PC-3 (cell line): ENCODE measurements at regions not wholly inside any gene's neighbourhood (a gene's known extent, or its start where the extent isn't known, plus 50 kb on each side); places are given as distances from the start of the nearest gene placed in this dataset.

ENCODE experiments used
- ATAC-seq: fragments of 200-7000 bp; cut with Tn5 transposase; 2 replicates; pipeline ENCODE4 v1.9.1; 2020; ENCODE audit warnings: mild to moderate bottlenecking, moderate library complexity
- BruUV-seq: library from RNA; stranded (reverse); fragments of 400-500 nt; replicated peaks from 2 replicates; lab custom pipeline; 2021; lab: Mats Ljungman, UMichigan
- CTCF ChIA-PET: fragments of 300-600 bp; sonication (Branson Sonifier 250); formaldehyde crosslinking; loops from one replicate; lab custom pipeline; 2022; ENCODE audit warnings: antibody characterized with exemption; lab: Charles Lee
- POLR2A ChIA-PET: fragments of 300-600 bp; sonication (Branson Sonifier 250); formaldehyde crosslinking; loops from one replicate; lab custom pipeline; 2022; ENCODE audit warnings: antibody characterized with exemption; ENCODE audit not compliant: unreplicated experiment; lab: Charles Lee
- DNase-seq: peaks from one replicate; pipeline ENCODE4 v3.0.0-alpha.2; 2015
- H2AFZ ChIP-seq: fragments of 300-600 bp; sonication (generic); 2 replicates; pipeline ENCODE4 v1.6.0; 2016; ENCODE audit warnings: antibody characterized with exemption, low read length
- H3F3A ChIP-seq: fragments of 300-600 bp; sonication (generic); one replicate; pipeline ENCODE4 v1.6.0; 2017; ENCODE audit warnings: antibody characterized with exemption, low read length, control low read depth, mild to moderate bottlenecking; ENCODE audit not compliant: unreplicated experiment
- H3K27ac ChIP-seq: fragments of 300-600 bp; sonication (generic); 2 replicates; pipeline ENCODE4 v1.5.1; 2016; ENCODE audit warnings: mild to moderate bottlenecking, low read length
- H3K27me3 ChIP-seq: fragments of 300-600 bp; sonication (generic); 2 replicates; pipeline ENCODE4 v1.6.1; 2016; ENCODE audit warnings: low read length, mixed read lengths
- H3K36me3 ChIP-seq: fragments of 300-600 bp; sonication (generic); 2 replicates; pipeline ENCODE4 v1.6.1; 2016; ENCODE audit warnings: low read depth, mixed run types, low read length, mixed read lengths
- H3K4me1 ChIP-seq: fragments of 300-600 bp; sonication (generic); 2 replicates; pipeline ENCODE4 v1.5.1; 2016; ENCODE audit warnings: low read length; ENCODE audit not compliant: insufficient read depth
- H3K4me2 ChIP-seq: fragments of 300-600 bp; sonication (generic); 2 replicates; pipeline ENCODE4 v1.6.0; 2016; ENCODE audit warnings: low read length
- H3K4me3 ChIP-seq: fragments of 300-600 bp; sonication (generic); 2 replicates; pipeline ENCODE4 v1.5.1; 2016; ENCODE audit warnings: mild to moderate bottlenecking, low read length, mixed read lengths
- H3K79me2 ChIP-seq: fragments of 300-600 bp; sonication (generic); 2 replicates; pipeline ENCODE4 v1.6.1; 2017; ENCODE audit warnings: low read length, mixed read lengths
- H3K9ac ChIP-seq: fragments of 300-600 bp; sonication (generic); 2 replicates; pipeline ENCODE4 v1.6.0; 2016; ENCODE audit warnings: mild to moderate bottlenecking, low read length
- H3K9me2 ChIP-seq: fragments of 300-600 bp; sonication (generic); replicated peaks from 2 replicates; pipeline ENCODE4 v1.6.1; 2016; ENCODE audit warnings: mixed run types, low read length, mixed read lengths
- H3K9me3 ChIP-seq: fragments of 300-600 bp; sonication (generic); 2 replicates; pipeline ENCODE4 v1.6.1; 2016; ENCODE audit warnings: low read length, mixed read lengths
- H4K20me1 ChIP-seq: fragments of 300-600 bp; sonication (generic); 2 replicates; pipeline ENCODE4 v1.6.1; 2016; ENCODE audit warnings: low read length, mixed read lengths
- EZH2 ChIP-seq: fragments of 300-600 bp; sonication (generic); IDR thresholded peaks from one replicate; pipeline ENCODE4 v1.6.1; 2017; ENCODE audit warnings: antibody characterized with exemption, mild to moderate bottlenecking, low read length; ENCODE audit not compliant: unreplicated experiment
- EZH2phosphoT487 ChIP-seq: fragments of 300-600 bp; sonication (generic); IDR thresholded peaks from 2 replicates; pipeline ENCODE4 v1.6.1; 2018; ENCODE audit warnings: mild to moderate bottlenecking, antibody characterized with exemption, low read length, borderline replicate concordance
- intact Hi-C: fragments of 100-400 bp; cut with micrococcal nuclease; formaldehyde crosslinking; loops from 2 replicates; pipeline ENCODE4 v1.9.0; 2023
- TF ChIP-seq, protein P1 (sequence below): fragments of 300-600 bp; sonication (generic); conservative IDR thresholded peaks from 2 replicates; pipeline ENCODE4 v1.5.1; 2017; ENCODE audit warnings: antibody characterized with exemption, low read depth, mild to moderate bottlenecking, low read length

DNA sequence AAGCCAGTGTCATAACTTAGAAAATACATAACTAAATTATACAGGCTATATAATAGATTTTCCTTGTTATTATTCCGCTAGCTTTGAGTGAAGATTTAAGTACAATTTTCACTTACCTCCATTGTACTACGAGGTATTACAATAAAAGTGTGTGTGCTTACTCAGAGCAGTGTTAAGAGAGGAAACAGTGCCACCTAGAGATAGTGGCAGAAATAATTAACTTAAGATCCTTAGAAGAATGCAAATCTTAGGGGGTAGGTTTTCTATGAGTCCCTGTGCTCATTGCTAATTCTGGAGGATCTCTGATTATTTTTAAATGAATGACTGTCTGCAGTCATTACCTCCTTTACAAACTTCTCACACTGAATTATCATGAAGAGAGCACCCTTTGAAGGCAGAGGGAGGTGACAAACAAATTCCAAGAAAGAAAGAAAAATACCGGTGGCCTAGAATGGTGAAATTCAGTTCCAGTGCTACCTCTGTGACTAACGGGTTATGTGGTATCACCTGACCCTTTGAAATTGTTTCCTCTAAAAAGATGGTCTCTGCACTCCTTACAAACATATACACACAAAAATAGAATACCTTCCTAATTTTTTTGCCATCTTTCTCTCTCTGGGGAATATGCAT is 379.8 kb downstream of the TRIM36 start:
- no peak overlapping the region for H3K27ac ChIP-seq
- H3K4me1 ChIP-seq = no peaks in the 10 kb centered on the region
- H4K20me1 ChIP-seq = no peaks in the 10 kb centered on the region
- no peak overlapping the region for H3K4me2 ChIP-seq
- no peaks in the 10 kb centered on the region for H3K9me2 ChIP-seq
- no peak overlapping the region for H2AFZ ChIP-seq
- no peaks in the 10 kb centered on the region for H3K36me3 ChIP-seq
- no peak overlapping the region for H3K4me3 ChIP-seq
- H3K9me3 ChIP-seq = no peaks in the 10 kb centered on the region
- DNase-seq (peak; percentile 51), ATAC-seq (peak; percentile 53; the same call in 1 of the 2 replicates)
- ChIA-PET POLR2A (no interaction called here), CTCF (no interaction called here)
- H3K27me3 ChIP-seq = no peaks in the 10 kb centered on the region; the same call in 1 of the 2 replicates
- no peak for TF ChIP-seq EZH2
- TF ChIP-seq, protein P1, sequence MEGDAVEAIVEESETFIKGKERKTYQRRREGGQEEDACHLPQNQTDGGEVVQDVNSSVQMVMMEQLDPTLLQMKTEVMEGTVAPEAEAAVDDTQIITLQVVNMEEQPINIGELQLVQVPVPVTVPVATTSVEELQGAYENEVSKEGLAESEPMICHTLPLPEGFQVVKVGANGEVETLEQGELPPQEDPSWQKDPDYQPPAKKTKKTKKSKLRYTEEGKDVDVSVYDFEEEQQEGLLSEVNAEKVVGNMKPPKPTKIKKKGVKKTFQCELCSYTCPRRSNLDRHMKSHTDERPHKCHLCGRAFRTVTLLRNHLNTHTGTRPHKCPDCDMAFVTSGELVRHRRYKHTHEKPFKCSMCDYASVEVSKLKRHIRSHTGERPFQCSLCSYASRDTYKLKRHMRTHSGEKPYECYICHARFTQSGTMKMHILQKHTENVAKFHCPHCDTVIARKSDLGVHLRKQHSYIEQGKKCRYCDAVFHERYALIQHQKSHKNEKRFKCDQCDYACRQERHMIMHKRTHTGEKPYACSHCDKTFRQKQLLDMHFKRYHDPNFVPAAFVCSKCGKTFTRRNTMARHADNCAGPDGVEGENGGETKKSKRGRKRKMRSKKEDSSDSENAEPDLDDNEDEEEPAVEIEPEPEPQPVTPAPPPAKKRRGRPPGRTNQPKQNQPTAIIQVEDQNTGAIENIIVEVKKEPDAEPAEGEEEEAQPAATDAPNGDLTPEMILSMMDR = peak; percentile 65
- intact Hi-C loops = loop anchor here (2.0 kb wide), 1 partner anchor 339 kb away; no protein-coding TSS in a partner anchor
- H3K79me2 ChIP-seq = no peaks in the 10 kb centered on the region
- H3K9ac ChIP-seq = no peak overlapping the region
- no TSS peak for BruUV-seq
- no peaks in the 10 kb centered on the region for H3F3A ChIP-seq

DNA sequence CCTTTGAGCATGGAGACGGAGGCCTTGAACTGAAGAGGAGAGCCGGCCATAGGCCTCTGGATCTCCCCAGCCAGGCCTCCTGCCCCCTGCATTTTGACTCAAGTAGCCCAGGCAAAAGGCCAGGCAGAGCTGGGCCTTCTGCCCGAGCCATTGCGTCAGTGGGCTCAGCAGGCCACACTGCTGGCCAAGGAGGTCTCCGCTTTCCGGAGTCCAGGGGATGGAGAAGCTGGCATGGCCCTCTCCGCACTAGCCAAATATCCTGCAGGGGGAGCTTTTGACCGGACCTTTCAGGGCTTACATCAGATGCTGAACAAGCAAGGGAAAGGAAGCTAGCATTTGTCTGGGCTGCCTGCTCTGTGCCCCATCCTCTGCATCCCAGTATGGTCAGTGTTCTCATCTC is 386.8 kb downstream of the TRIM36 start:
- ChIA-PET POLR2A (no interaction called here), CTCF (no interaction called here)
- no peaks in the 10 kb centered on the region for H3K79me2 ChIP-seq
- H4K20me1 ChIP-seq = no peaks in the 10 kb centered on the region
- H3K4me3 ChIP-seq = no peak overlapping the region
- TF ChIP-seq, protein P1 = no peak
- TF ChIP-seq EZH2 = no peak
- no peak for TF ChIP-seq EZH2phosphoT487
- H3K9me2 ChIP-seq = no peaks in the 10 kb centered on the region
- H3K9me3 ChIP-seq = no peaks in the 10 kb centered on the region
- ATAC-seq = no peak
- H3K4me2 ChIP-seq = no peak overlapping the region
- no peak overlapping the region for H2AFZ ChIP-seq
- no peak overlapping the region for H3K27ac ChIP-seq
- no peak for DNase-seq
- H3K27me3 ChIP-seq = no peaks in the 10 kb centered on the region
- no peak overlapping the region for H3K9ac ChIP-seq
- intact Hi-C loops = no loop called here
- BruUV-seq = no TSS peak
- no peaks in the 10 kb centered on the region for H3F3A ChIP-seq
- H3K4me1 ChIP-seq = no peaks in the 10 kb centered on the region
- no peaks in the 10 kb centered on the region for H3K36me3 ChIP-seq

DNA sequence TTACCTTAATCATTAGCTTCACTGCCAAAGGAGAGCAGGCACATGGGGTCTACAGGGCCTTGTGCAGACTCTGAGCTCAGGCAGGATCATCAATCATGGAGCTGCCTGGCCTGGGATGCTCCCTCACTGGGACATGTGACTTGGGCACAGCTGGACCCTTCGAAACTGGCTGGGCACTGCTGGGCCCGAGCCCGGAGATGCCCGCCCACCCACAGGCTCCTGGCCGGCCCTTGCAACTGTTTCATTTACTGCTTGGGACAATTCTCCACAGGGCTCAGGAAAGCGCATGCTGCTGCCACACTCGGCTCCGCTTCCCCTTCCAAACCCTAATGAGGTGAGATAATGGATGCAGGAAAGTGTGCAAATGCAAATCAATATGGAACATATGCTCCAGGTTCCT is 387.5 kb downstream of the TRIM36 start:
- H3K36me3 ChIP-seq = no peaks in the 10 kb centered on the region
- no TSS peak for BruUV-seq
- ATAC-seq (no peak), DNase-seq (no peak)
- TF ChIP-seq EZH2 = no peak
- TF ChIP-seq, protein P1 = no peak
- no peak for TF ChIP-seq EZH2phosphoT487
- intact Hi-C loops = no loop called here
- no peak overlapping the region for H3K4me2 ChIP-seq
- H3K9me3 ChIP-seq = no peaks in the 10 kb centered on the region
- H2AFZ ChIP-seq = no peak overlapping the region
- H4K20me1 ChIP-seq = no peaks in the 10 kb centered on the region
- POLR2A ChIA-PET = no interaction called here
- no peak overlapping the region for H3K9ac ChIP-seq
- CTCF ChIA-PET = no interaction called here
- no peak overlapping the region for H3K27ac ChIP-seq
- H3K4me1 ChIP-seq = no peaks in the 10 kb centered on the region
- no peaks in the 10 kb centered on the region for H3F3A ChIP-seq
- H3K79me2 ChIP-seq = no peaks in the 10 kb centered on the region
- H3K4me3 ChIP-seq = no peak overlapping the region
- no peaks in the 10 kb centered on the region for H3K9me2 ChIP-seq
- H3K27me3 ChIP-seq = no peaks in the 10 kb centered on the region
